HEK293T (cell line): ENCODE measurements at regions not wholly inside any gene's neighbourhood (a gene's known extent, or its start where the extent isn't known, plus 50 kb on each side); places are given as distances from the start of the nearest gene placed in this dataset.

Source experiments
- CTCF ChIA-PET: fragments of 350-600 bp; formaldehyde crosslinking; extraction: SDS; loops from one replicate; lab custom pipeline; 2021; ENCODE audit warnings: antibody characterized with exemption, inconsistent platforms; lab: Yijun Ruan, JAX
- POLR2A ChIA-PET: fragments of 350-600 bp; formaldehyde crosslinking; extraction: SDS; loops from one replicate; lab custom pipeline; 2020; ENCODE audit warnings: antibody characterized with exemption, inconsistent platforms; lab: Yijun Ruan, JAX
- DNase-seq: peaks from one replicate; pipeline ENCODE4 v3.0.0; 2012; ENCODE audit warnings: mixed read lengths; ENCODE audit errors: extremely low spot score
- ARNT ChIP-seq: fragments of 450-650 bp; IDR thresholded peaks from 2 replicates; pipeline ENCODE4 v1.6.1; 2017; ENCODE audit warnings: mild to moderate bottlenecking
- BHLHE40 ChIP-seq: fragments of 450-650 bp; IDR thresholded peaks from 2 replicates; pipeline ENCODE4 v1.6.1; 2016; ENCODE audit warnings: mild to moderate bottlenecking, moderate library complexity, borderline replicate concordance
- CTBP1 ChIP-seq: fragments of 450-650 bp; IDR thresholded peaks from 2 replicates; pipeline ENCODE4 v1.6.1; 2016; ENCODE audit warnings: borderline replicate concordance
- ELF4 ChIP-seq: fragments of 450-650 bp; IDR thresholded peaks from 2 replicates; pipeline ENCODE4 v1.6.1; 2017; ENCODE audit warnings: antibody characterized with exemption
- FOXA1 ChIP-seq: fragments of 450-650 bp; IDR thresholded peaks from 2 replicates; pipeline ENCODE4 v1.6.1; 2016; ENCODE audit warnings: mild to moderate bottlenecking
- FOXK2 ChIP-seq: fragments of 450-650 bp; IDR thresholded peaks from 2 replicates; pipeline ENCODE4 v1.6.1; 2016; ENCODE audit warnings: mild to moderate bottlenecking
- FOXM1 ChIP-seq: fragments of 450-650 bp; IDR thresholded peaks from 2 replicates; pipeline ENCODE4 v1.6.1; 2017; ENCODE audit warnings: mild to moderate bottlenecking, borderline replicate concordance
- HDGF ChIP-seq: fragments of 450-650 bp; IDR thresholded peaks from 2 replicates; pipeline ENCODE4 v1.6.1; 2017; ENCODE audit warnings: antibody characterized with exemption, borderline replicate concordance
- L3MBTL2 ChIP-seq: fragments of 450-650 bp; conservative IDR thresholded peaks from 2 replicates; pipeline ENCODE4 v1.6.1; 2016; ENCODE audit warnings: mild to moderate bottlenecking
- LEF1 ChIP-seq: fragments of 450-650 bp; IDR thresholded peaks from 2 replicates; pipeline ENCODE4 v1.6.1; 2017; ENCODE audit warnings: mild to moderate bottlenecking, borderline replicate concordance
- NFRKB ChIP-seq: fragments of 450-650 bp; IDR thresholded peaks from 2 replicates; pipeline ENCODE4 v1.6.1; 2016; ENCODE audit warnings: mild to moderate bottlenecking, moderate library complexity
- SP1 ChIP-seq: fragments of 450-650 bp; IDR thresholded peaks from 2 replicates; pipeline ENCODE4 v1.6.1; 2017
- SUZ12 ChIP-seq: fragments of 450-650 bp; IDR thresholded peaks from 2 replicates; pipeline ENCODE4 v1.6.1; 2016; ENCODE audit warnings: mild to moderate bottlenecking
- TARDBP ChIP-seq: fragments of 450-650 bp; IDR thresholded peaks from 2 replicates; pipeline ENCODE4 v1.6.1; 2016
- ZNF384 ChIP-seq: fragments of 450-650 bp; IDR thresholded peaks from 2 replicates; pipeline ENCODE4 v1.6.1; 2016
- TF ChIP-seq, protein P1 (sequence below): fragments of 450-650 bp; IDR thresholded peaks from 2 replicates; pipeline ENCODE4 v1.6.1; 2016

DNA sequence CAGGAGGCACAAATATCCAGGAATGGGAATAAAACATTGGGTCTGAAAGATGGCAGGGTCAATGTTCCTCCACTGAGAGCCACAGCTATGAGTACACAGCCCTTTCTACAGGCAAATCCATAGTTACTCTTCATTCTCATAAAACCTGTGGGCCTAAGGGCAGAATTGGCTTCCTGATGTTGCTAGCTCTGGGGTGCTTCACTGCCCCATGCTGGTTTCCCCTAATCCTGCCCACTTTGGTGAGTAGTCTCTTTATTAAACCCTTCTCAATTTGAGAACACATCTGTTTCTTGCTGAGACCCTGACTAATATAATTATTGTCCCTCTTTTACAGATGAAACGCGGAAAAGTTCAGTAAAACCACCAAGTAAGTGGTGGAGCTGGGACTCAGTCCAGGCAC, 66.3 kb upstream of the RAI14 start:
- ChIA-PET POLR2A (no interaction called here), CTCF (no interaction called here)
- DNase-seq, result no peak

DNA sequence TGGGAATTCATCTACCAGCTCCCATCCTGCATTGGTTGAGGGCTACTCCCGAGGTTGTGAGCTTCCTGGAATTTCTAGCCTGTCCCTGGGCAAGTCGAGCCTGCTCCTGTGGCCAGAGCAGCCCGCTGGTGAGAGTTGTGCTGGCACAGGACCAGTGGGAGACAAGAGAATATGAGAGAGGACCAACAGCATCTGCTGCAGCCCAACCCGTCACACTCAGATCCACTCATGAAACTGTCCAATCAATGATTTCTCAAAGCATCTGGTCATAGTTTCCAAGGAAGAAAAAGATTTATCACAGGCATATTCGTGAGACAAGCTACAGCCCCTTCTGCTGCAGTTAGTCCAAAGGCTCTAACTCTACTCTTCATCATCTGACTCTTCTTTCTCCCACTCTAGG, 64.4 kb upstream of the RAI14 start:
- ChIA-PET CTCF (no interaction called here), POLR2A (no interaction called here)
- no peak for TF ChIP-seq SP1
- TF ChIP-seq FOXM1, result no peak
- TF ChIP-seq FOXK2, result no peak
- no peak for TF ChIP-seq ARNT
- TF ChIP-seq, protein P1, sequence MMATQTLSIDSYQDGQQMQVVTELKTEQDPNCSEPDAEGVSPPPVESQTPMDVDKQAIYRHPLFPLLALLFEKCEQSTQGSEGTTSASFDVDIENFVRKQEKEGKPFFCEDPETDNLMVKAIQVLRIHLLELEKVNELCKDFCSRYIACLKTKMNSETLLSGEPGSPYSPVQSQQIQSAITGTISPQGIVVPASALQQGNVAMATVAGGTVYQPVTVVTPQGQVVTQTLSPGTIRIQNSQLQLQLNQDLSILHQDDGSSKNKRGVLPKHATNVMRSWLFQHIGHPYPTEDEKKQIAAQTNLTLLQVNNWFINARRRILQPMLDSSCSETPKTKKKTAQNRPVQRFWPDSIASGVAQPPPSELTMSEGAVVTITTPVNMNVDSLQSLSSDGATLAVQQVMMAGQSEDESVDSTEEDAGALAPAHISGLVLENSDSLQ, result no peak
- DNase-seq, result no peak

More for the DNA sequence above, 66.3 kb upstream of the RAI14 start:
- TF ChIP-seq SP1 (no peak), SUZ12 (no peak)

DNA sequence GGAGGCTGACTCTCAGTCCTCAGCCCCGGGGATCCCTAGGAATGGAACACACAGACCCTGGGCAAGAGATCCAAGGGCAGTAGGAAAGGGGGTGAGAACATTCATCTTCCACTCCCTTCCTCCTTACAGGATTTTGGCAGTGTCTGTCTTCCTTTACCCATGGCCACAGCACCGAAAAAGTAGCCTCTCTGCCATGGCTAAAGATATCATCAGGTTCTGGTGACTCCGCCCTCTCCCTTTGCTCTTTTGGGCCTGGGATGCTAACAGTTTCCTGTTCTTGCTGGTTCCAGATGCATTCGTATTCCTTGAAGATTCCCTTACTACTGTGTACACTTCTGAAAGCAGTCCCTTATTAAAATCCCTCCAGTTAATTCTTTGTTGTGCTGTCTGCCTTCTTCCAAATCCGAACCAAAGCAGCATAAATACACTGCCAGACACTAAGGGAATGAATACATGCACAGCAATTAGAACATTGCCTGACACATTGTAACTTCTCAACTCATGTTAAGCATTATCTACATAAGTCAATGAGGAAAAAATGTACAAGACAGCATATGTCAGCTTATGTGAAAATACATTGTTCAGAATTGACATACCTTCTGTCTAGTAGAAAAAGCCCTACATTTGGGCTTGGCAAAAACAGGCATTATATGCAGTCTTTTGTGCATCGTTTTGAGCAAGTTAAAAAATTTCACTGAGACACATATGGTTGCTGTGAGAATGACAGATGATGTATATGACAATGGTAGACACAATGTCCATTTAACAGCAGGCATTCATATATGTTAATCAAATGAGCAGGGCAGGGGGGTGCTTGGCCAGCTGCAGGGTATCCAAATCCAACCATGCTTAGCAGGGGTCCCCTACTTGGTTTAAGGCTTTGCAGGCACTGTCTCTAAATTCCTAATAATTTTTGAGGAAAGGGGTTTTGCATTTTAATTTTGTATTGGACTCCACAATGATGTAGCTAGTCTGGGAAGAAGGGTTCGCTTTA, 58.8 kb upstream of the RAI14 start:
- no peak for DNase-seq
- ChIA-PET CTCF (no interaction called here), POLR2A (no interaction called here)
- TF ChIP-seq CTBP1, result no peak
- TF ChIP-seq SUZ12, result no peak
- TF ChIP-seq ZNF384, result no peak
- no peak for TF ChIP-seq ARNT
- TF ChIP-seq, protein P1, result no peak
- no peak for TF ChIP-seq BHLHE40
- no peak for TF ChIP-seq TARDBP
- no peak for TF ChIP-seq FOXM1

DNA sequence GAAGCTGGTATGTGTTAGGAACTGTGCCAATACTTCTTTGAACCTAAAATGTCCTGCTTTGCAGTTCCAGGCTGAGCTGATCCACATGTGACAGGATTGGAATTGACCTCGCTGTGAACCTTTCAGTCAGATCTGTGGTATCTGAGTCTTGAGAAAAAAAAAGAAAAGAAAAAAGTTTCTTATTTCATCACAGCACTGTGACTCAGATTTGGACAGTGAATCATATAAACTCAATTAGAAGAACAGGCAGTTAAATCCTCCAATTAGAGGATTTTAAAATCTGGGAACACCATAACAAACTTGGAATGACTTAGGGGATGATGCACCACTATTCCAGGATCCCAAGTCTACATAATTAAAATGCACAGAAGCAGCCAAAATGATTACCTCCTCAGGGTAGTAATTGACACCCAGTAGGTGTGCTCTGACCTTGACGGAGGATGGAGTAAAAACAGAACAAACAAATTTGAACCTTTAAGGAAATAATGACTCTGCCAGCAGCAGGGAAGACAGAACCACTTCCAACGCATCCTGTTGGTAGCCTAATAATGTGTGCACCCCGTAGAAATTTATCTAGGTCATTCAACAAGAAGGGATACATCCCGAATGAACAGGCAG, 57.8 kb upstream of the RAI14 start:
- no peak for DNase-seq
- peak; percentile 27; the same call in 1 of the 2 replicates for TF ChIP-seq ZNF384
- no peak for TF ChIP-seq SUZ12
- ChIA-PET POLR2A (no interaction called here), CTCF (interaction anchor here (0.7 kb wide), 1 partner anchor 11 kb away, joined by 3 read pairs; no protein-coding TSS in a partner anchor)

DNA sequence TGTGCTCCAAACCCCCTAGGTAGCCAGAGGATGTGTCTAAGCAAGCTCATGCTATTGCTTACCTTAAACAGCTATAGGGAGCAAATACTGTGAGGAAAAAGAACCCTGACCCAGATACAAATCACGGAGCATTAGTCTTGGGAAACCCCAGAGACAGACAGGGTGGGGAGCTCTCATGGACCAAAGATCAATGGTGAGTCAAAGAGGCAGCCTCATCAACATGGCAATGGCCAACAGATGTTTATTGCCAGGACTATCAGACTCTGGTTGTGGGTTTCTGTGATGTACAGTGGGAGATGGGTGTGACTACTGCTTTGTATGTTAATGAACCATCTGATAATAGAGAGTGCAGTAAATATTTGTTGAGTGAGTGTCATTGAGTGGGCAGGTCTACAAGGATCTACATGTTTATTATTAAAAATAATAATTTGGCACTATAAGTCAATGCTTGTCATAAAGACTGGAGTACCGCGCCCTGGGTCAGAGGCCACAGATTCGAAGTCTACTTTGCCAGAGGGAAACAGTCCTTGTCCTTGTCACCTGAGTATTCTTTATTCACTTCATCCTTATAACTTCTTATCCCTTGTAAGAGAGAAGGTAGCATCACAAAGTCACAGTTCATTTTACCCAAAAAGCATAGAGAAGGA, 56.5 kb upstream of the RAI14 start:
- TF ChIP-seq FOXA1 (no peak), SUZ12 (no peak), ELF4 (no peak), BHLHE40 (no peak), NFRKB (no peak), HDGF (no peak), FOXM1 (no peak), FOXK2 (no peak), SP1 (no peak), ARNT (no peak), LEF1 (no peak), TARDBP (no peak), ZNF384 (no peak), L3MBTL2 (no peak), CTBP1 (no peak)
- TF ChIP-seq, protein P1, result no peak
- POLR2A ChIA-PET, result no interaction called here
- CTCF ChIA-PET, result no interaction called here
- DNase-seq, result no peak

DNA sequence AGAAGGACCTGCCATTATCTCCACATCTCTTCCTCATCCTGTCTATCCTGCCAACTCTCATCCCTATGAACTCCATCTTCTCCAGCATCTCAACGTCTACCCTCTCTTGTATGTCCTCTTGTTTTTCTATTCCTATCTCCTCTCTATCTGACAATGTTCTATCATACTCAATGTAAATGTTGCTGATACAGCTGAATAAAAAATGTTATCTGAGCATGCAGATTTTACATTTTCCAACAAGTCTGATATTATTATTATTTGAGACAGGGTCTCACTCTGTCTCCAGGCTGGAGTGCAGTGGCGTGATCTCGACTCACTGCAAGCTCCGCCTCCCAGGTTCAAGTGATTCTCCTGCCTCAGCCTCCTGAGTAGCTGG, 56.0 kb upstream of the RAI14 start:
- no peak for TF ChIP-seq SUZ12
- no peak for TF ChIP-seq BHLHE40
- TF ChIP-seq NFRKB, result no peak
- no peak for TF ChIP-seq SP1
- no peak for TF ChIP-seq L3MBTL2
- no peak for TF ChIP-seq HDGF
- no peak for TF ChIP-seq FOXM1
- no peak for TF ChIP-seq TARDBP
- ChIA-PET POLR2A (no interaction called here), CTCF (no interaction called here)
- no peak for DNase-seq
